OCI-LY7 (cell line): ENCODE measurements at regions not wholly inside any gene's neighbourhood (a gene's known extent, or its start where the extent isn't known, plus 50 kb on each side); places are given as distances from the start of the nearest gene placed in this dataset.

Source experiments
- BruUV-seq: library from RNA; stranded (reverse); fragments of 400-500 nt; replicated peaks from 2 replicates; lab custom pipeline; 2021; lab: Mats Ljungman, UMichigan
- CTCF ChIA-PET: fragments of 300-600 bp; sonication (Branson Sonifier 250); formaldehyde crosslinking; loops from one replicate; lab custom pipeline; 2022; ENCODE audit warnings: antibody characterized with exemption; ENCODE audit not compliant: unreplicated experiment; lab: Charles Lee
- POLR2A ChIA-PET: fragments of 300-600 bp; sonication (Branson Sonifier 250); formaldehyde crosslinking; loops from one replicate; lab custom pipeline; 2022; ENCODE audit warnings: antibody characterized with exemption; lab: Charles Lee
- DNase-seq: peaks from one replicate; pipeline ENCODE4 v3.0.0-alpha.2; 2015; ENCODE audit warnings: low spot score
- H2AFZ ChIP-seq: fragments of 200-600 bp; sonication (generic), shearing (Covaris generic); 2 replicates; pipeline ENCODE4 v1.6.1; 2014; ENCODE audit warnings: mild to moderate bottlenecking, antibody characterized with exemption, low read length, moderate library complexity
- H3K27ac ChIP-seq: fragments of 200-600 bp; sonication (generic); 2 replicates; pipeline ENCODE4 v1.5.1; 2014; ENCODE audit warnings: mixed run types, low read depth, mild to moderate bottlenecking, moderate library complexity, low read length, inconsistent platforms; ENCODE audit not compliant: poor library complexity, severe bottlenecking
- H3K36me3 ChIP-seq: fragments of 200-600 bp; sonication (generic); 2 replicates; pipeline ENCODE4 v1.6.1; 2014; ENCODE audit warnings: mild to moderate bottlenecking, antibody characterized with exemption, low read length, moderate library complexity, mixed read lengths; ENCODE audit not compliant: insufficient read depth
- H3K4me1 ChIP-seq: fragments of 200-600 bp; sonication (generic); 2 replicates; pipeline ENCODE4 v1.5.1; 2014; ENCODE audit warnings: mild to moderate bottlenecking, low read length; ENCODE audit not compliant: insufficient read depth, poor library complexity, severe bottlenecking
- H3K4me2 ChIP-seq: fragments of 200-600 bp; sonication (generic); 2 replicates; pipeline ENCODE4 v1.6.1; 2014; ENCODE audit warnings: mild to moderate bottlenecking, low read length
- H3K4me3 ChIP-seq: fragments of 200-600 bp; sonication (generic); 2 replicates; pipeline ENCODE4 v1.5.1; 2014; ENCODE audit warnings: mild to moderate bottlenecking, low read depth, low read length; ENCODE audit not compliant: poor library complexity, severe bottlenecking
- H3K79me2 ChIP-seq: fragments of 200-600 bp; sonication (generic); 2 replicates; pipeline ENCODE4 v1.6.1; 2016; ENCODE audit warnings: low read depth, mild to moderate bottlenecking, low read length, moderate library complexity, mixed read lengths; ENCODE audit not compliant: insufficient read depth
- H3K9me2 ChIP-seq: fragments of 200-600 bp; sonication (generic); 2 replicates; pipeline ENCODE4 v1.6.1; 2016; ENCODE audit warnings: mild to moderate bottlenecking, low read length, mixed read lengths; ENCODE audit not compliant: insufficient read depth
- H3K9me3 ChIP-seq: fragments of 200-600 bp; sonication (generic); 2 replicates; pipeline ENCODE4 v1.6.1; 2014; ENCODE audit warnings: mild to moderate bottlenecking, mixed run types, low read length, mixed read lengths
- H4K20me1 ChIP-seq: fragments of 200-600 bp; sonication (generic); 2 replicates; pipeline ENCODE4 v1.6.1; 2014; ENCODE audit warnings: mild to moderate bottlenecking, antibody characterized with exemption, low read length, moderate library complexity, mixed read lengths; ENCODE audit not compliant: insufficient read depth
- CTCF ChIP-seq: fragments of 200-600 bp; sonication (generic); conservative IDR thresholded peaks from 2 replicates; pipeline ENCODE4 v1.5.1; 2014; ENCODE audit warnings: mild to moderate bottlenecking, antibody characterized with exemption, low read length, moderate library complexity, mixed read lengths
- EZH2phosphoT487 ChIP-seq: fragments of 200-600 bp; sonication (generic); IDR thresholded peaks from 2 replicates; pipeline ENCODE4 v1.6.1; 2018; ENCODE audit warnings: low read depth, borderline replicate concordance, mild to moderate bottlenecking, mixed run types, antibody characterized with exemption, low read length, moderate library complexity, mixed read lengths
- intact Hi-C: fragments of 100-400 bp; cut with micrococcal nuclease; formaldehyde crosslinking; loops from one replicate; pipeline ENCODE4 v1.10.0; 2022; ENCODE audit not compliant: unreplicated experiment

DNA sequence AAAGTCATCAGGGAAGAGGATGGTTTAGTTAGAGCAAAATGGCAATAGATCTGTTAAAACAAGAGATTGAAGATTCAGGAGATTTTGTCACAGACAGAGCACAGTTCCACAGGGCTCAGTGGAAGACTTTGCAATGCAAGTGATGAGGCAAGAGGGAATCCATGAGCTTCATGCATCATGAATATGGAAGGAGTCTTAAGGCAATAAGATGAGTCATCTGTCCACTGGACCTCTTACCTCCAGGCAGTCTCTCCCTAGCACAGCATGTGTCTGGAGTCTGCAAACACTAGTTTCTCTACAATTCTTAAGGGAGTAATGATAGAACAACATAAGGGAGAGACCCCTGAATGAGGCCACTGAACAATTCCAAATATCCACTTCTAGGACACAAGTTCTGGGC, 245.7 kb downstream of the NXPE2 start:
- DNase-seq = no peak
- CTCF ChIA-PET = interaction anchor here (0.6 kb wide), 1 partner anchor 174 kb away, joined by 3 read pairs; no protein-coding TSS in a partner anchor

DNA sequence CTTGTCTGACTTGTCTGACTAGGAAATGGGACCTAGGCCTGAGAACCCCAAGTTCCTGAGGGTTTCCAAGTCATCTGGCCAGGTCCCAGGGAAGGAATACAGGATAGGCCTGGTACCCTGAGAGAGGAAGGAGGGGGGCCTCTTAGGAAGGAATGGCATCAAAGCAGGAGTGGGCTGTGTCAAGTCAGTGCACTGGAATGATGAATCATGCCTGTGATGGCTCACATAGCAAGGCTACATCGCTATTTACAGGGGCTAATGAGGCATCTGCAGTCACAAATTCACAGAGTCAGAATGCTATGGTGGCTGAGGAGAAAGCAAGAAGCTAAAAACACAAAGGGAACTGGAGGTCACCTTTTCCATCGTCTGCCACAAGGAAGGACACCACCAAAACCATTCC, 247.3 kb downstream of the NXPE2 start:
- Histone ChIP-seq H4K20me1 (no peaks in the 10 kb centered on the region), H3K27ac (no peak overlapping the region), H3K9me2 (no peaks in the 10 kb centered on the region), H3K4me3 (no peak overlapping the region), H3K9me3 (no peaks in the 10 kb centered on the region), H3K4me2 (no peak overlapping the region), H2AFZ (no peak overlapping the region), H3K36me3 (no peaks in the 10 kb centered on the region), H3K79me2 (no peaks in the 10 kb centered on the region), H3K4me1 (no peaks in the 10 kb centered on the region)
- ChIA-PET POLR2A (interaction anchor here (1.2 kb wide), 1 partner anchor 16 kb away, joined by 4 read pairs; no protein-coding TSS in a partner anchor), CTCF (no interaction called here)
- TF ChIP-seq EZH2phosphoT487 (no peak), CTCF (no peak)
- BruUV-seq = no TSS peak
- DNase-seq = no peak
- intact Hi-C loops = no loop called here

More for the DNA sequence above, 245.7 kb downstream of the NXPE2 start:
- POLR2A ChIA-PET = no interaction called here
- no peaks in the 10 kb centered on the region for H3K9me2 ChIP-seq
- H3K36me3 ChIP-seq = no peaks in the 10 kb centered on the region
- intact Hi-C loops = no loop called here
- BruUV-seq = no TSS peak
- no peaks in the 10 kb centered on the region for H3K79me2 ChIP-seq
- H3K4me2 ChIP-seq = no peak overlapping the region
- no peak overlapping the region for H2AFZ ChIP-seq
- H3K9me3 ChIP-seq = no peaks in the 10 kb centered on the region
- H4K20me1 ChIP-seq = no peaks in the 10 kb centered on the region
- no peak overlapping the region for H3K4me3 ChIP-seq
- TF ChIP-seq CTCF (no peak), EZH2phosphoT487 (no peak)
- H3K27ac ChIP-seq = no peak overlapping the region
- H3K4me1 ChIP-seq = no peaks in the 10 kb centered on the region

DNA sequence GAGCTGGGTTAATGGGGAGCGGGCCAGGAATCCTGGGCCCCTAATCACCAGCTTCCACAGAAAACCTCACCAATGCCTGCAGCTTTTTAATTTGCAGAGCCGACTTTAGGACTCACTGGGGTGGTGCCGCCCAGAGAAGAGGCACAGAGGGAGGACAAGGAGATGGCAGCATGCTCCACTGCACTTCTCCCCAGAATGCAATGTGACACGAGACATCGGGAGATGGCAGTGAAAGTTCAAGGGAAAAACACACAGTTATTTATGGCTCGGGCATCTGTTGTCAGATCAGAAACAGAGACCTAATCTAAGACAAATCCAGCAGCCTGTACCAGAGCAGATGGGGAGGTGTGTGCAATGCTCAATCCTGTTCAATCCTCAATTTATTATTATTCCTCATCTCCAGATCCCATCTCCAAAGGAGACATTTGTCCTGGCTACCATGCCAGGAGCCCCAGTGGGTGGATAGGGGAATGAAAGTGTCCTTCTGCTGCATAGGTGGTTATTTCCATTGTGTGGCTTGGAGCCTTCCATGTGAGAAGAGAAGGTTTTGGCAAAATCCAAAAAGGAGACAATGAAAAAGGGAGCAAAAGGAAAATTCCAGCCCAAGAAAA, 250.0 kb downstream of the NXPE2 start:
- Histone ChIP-seq H3K4me3 (no peak overlapping the region), H3K79me2 (no peaks in the 10 kb centered on the region), H3K9me3 (no peaks in the 10 kb centered on the region), H2AFZ (no peak overlapping the region), H3K27ac (no peak overlapping the region), H3K4me1 (no peaks in the 10 kb centered on the region), H4K20me1 (no peaks in the 10 kb centered on the region), H3K9me2 (no peaks in the 10 kb centered on the region), H3K36me3 (no peaks in the 10 kb centered on the region), H3K4me2 (no peak overlapping the region)
- DNase-seq = no peak
- TF ChIP-seq EZH2phosphoT487 (no peak), CTCF (no peak)
- BruUV-seq = no TSS peak
- intact Hi-C loops = no loop called here
- POLR2A ChIA-PET = no interaction called here
- CTCF ChIA-PET = no interaction called here
